ENCODE measurements at regions not wholly inside any gene's neighbourhood (a gene's known extent, or its start where the extent isn't known, plus 50 kb on each side); places are given as distances from the start of the nearest gene placed in this dataset.
A peak's percentile ranks its signal among the peaks of the same experiment; 100 is the strongest.

DNA sequence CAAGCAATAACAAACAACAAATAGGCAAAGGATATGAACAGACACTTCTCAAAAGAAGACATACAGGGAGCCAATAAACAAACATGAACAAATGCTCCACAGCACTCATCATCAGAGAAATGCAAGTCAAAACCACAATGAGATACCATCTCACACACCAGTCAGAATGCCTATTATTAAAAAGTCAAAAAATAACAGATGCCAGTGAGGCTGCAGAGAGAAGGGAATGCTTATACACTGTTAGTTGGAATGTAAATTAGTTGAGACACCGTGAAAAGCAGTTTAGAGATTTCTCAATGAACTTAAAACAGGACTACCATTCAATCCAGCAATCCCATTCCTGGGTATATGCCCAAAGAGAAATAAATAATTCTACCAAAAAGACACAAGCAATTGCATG, 129.8 kb upstream of the MAGEB2 start:
- H3K27me3 ChIP-seq (ENCODE audit: control insufficient read depth, insufficient read depth, low read length): no peaks in the 10 kb centered on the region
- no peak overlapping the region for H3K27ac ChIP-seq (ENCODE audit: insufficient read depth, low read length)
- H3K4me1 ChIP-seq (ENCODE audit: control insufficient read depth, extremely low read depth, insufficient read depth, low read length): no peaks in the 10 kb centered on the region
- no peaks in the 10 kb centered on the region for H4K20me1 ChIP-seq (ENCODE audit: control insufficient read depth, extremely low read depth, insufficient read depth, low read length)
- no peak overlapping the region for H2AFZ ChIP-seq (ENCODE audit: low read length)
- no peak for DNase-seq (ENCODE audit: low read depth in 2 of 2)
- H3K4me3 ChIP-seq (replicated peaks in 1 of 4; ENCODE audit: control extremely low read depth in 1 of 4, insufficient read depth in 1 of 4, low read depth in 3 of 4, low read length in 4 of 4): no peak overlapping the region
- H3K36me3 ChIP-seq (ENCODE audit: control insufficient read depth, insufficient read depth, low read length): no peaks in the 10 kb centered on the region
- H3K79me2 ChIP-seq (ENCODE audit: control insufficient read depth, insufficient read depth, low read length): no peaks in the 10 kb centered on the region
- H3K9ac ChIP-seq (ENCODE audit: insufficient read depth, low read length): no peak overlapping the region
- no peaks in the 10 kb centered on the region for H3K9me3 ChIP-seq (ENCODE audit: control insufficient read depth, insufficient read depth, low read depth, low read length)
- no peak for TF ChIP-seq EZH2 (IDR thresholded peaks at IDR 0.05; ENCODE audit: low read length, missing control alignments)
- no peak for TF ChIP-seq CTCF (conservative IDR thresholded peaks at IDR 0.05 in 1 of 2, IDR thresholded peaks at IDR 0.05 in 1 of 2; ENCODE audit: low read depth in 1 of 2, low read length in 2 of 2)
- H3K4me2 ChIP-seq (ENCODE audit: extremely low read depth, insufficient read depth, low read length): no peak overlapping the region

GRCh38 chrX:30111431-30111830, 103.9 kb upstream of the MAGEB2 start:
- Histone ChIP-seq H3K4me3 (replicated peaks in 1 of 4; ENCODE audit: control extremely low read depth in 1 of 4, insufficient read depth in 1 of 4, low read depth in 3 of 4, low read length in 4 of 4) (no peak overlapping the region), H4K20me1 (ENCODE audit: control insufficient read depth, extremely low read depth, insufficient read depth, low read length) (no peaks in the 10 kb centered on the region), H3K9me3 (ENCODE audit: control insufficient read depth, insufficient read depth, low read depth, low read length) (no peaks in the 10 kb centered on the region), H3K9ac (ENCODE audit: insufficient read depth, low read length) (no peak overlapping the region), H3K79me2 (ENCODE audit: control insufficient read depth, insufficient read depth, low read length) (no peaks in the 10 kb centered on the region), H3K36me3 (ENCODE audit: control insufficient read depth, insufficient read depth, low read length) (no peaks in the 10 kb centered on the region), H3K4me1 (ENCODE audit: control insufficient read depth, extremely low read depth, insufficient read depth, low read length) (no peaks in the 10 kb centered on the region), H3K4me2 (ENCODE audit: extremely low read depth, insufficient read depth, low read length) (no peak overlapping the region), H3K27ac (ENCODE audit: insufficient read depth, low read length) (no peak overlapping the region), H2AFZ (ENCODE audit: low read length) (no peak overlapping the region), H3K27me3 (ENCODE audit: control insufficient read depth, insufficient read depth, low read length) (no peaks in the 10 kb centered on the region)
- DNase-seq (ENCODE audit: low read depth in 2 of 2): no peak
- TF ChIP-seq EZH2 (IDR thresholded peaks at IDR 0.05; ENCODE audit: low read length, missing control alignments): no peak
- TF ChIP-seq CTCF (conservative IDR thresholded peaks at IDR 0.05 in 1 of 2, IDR thresholded peaks at IDR 0.05 in 1 of 2; ENCODE audit: low read depth in 1 of 2, low read length in 2 of 2): no peak

- H3K9me3 ChIP-seq (ENCODE audit: control insufficient read depth, insufficient read depth, low read depth, low read length): no peaks in the 10 kb centered on the region
- no peaks in the 10 kb centered on the region for H3K27me3 ChIP-seq (ENCODE audit: control insufficient read depth, insufficient read depth, low read length)
- TF ChIP-seq CTCF (conservative IDR thresholded peaks at IDR 0.05 in 1 of 2, IDR thresholded peaks at IDR 0.05 in 1 of 2; ENCODE audit: low read depth in 1 of 2, low read length in 2 of 2) (peak; percentile 33 to 38), EZH2 (IDR thresholded peaks at IDR 0.05; ENCODE audit: low read length, missing control alignments) (no peak)
- H3K4me3 ChIP-seq (replicated peaks in 1 of 4; ENCODE audit: control extremely low read depth in 1 of 4, insufficient read depth in 1 of 4, low read depth in 3 of 4, low read length in 4 of 4): no peak overlapping the region
- no peak overlapping the region for H3K9ac ChIP-seq (ENCODE audit: insufficient read depth, low read length)
- H2AFZ ChIP-seq (ENCODE audit: low read length): no peak overlapping the region
- H3K27ac ChIP-seq (ENCODE audit: insufficient read depth, low read length): no peak overlapping the region
- H3K4me1 ChIP-seq (ENCODE audit: control insufficient read depth, extremely low read depth, insufficient read depth, low read length): no peaks in the 10 kb centered on the region
- DNase-seq (ENCODE audit: low read depth in 2 of 2): peak; percentile 21 to 59
- no peak overlapping the region for H3K4me2 ChIP-seq (ENCODE audit: extremely low read depth, insufficient read depth, low read length)
- no peaks in the 10 kb centered on the region for H3K36me3 ChIP-seq (ENCODE audit: control insufficient read depth, insufficient read depth, low read length)
- H3K79me2 ChIP-seq (ENCODE audit: control insufficient read depth, insufficient read depth, low read length): no peaks in the 10 kb centered on the region
- no peaks in the 10 kb centered on the region for H4K20me1 ChIP-seq (ENCODE audit: control insufficient read depth, extremely low read depth, insufficient read depth, low read length)
Observed at GRCh38 chrX:30141966-30142365, 73.4 kb upstream of the MAGEB2 start.

Measured in fibroblast of lung (primary cell).